ENCODE measurements at regions not wholly inside any gene's neighbourhood (a gene's known extent, or its start where the extent isn't known, plus 50 kb on each side); places are given as distances from the start of the nearest gene placed in this dataset.

- TF ChIP-seq EZH2 (IDR thresholded peaks at IDR 0.05; ENCODE audit: borderline replicate concordance, low read depth, low read length, poor library complexity, severe bottlenecking) (no peak), CTCF (conservative IDR thresholded peaks at IDR 0.05; ENCODE audit: low read depth, low read length) (no peak)
- H3K4me1 ChIP-seq (ENCODE audit: insufficient read depth, low read length, poor library complexity, severe bottlenecking): no peaks in the 10 kb centered on the region
- no peak overlapping the region for H3K4me3 ChIP-seq (ENCODE audit: low read depth, low read length, poor library complexity, severe bottlenecking)
- no TSS peak for BruUV-seq (replicated peaks)
- H3K36me3 ChIP-seq (ENCODE audit: insufficient read depth, low read length, poor library complexity, severe bottlenecking): no peaks in the 10 kb centered on the region
- POLR2A ChIA-PET (ENCODE audit: low non-redundant PET): no interaction called here
- DNase-seq (ENCODE audit: low spot score): no peak
- no peaks in the 10 kb centered on the region for H3K9me3 ChIP-seq (ENCODE audit: low read depth, low read length, poor library complexity, severe bottlenecking)
- no peak overlapping the region for H3K27ac ChIP-seq (ENCODE audit: low read depth, low read length, poor library complexity, severe bottlenecking)
- no peaks in the 10 kb centered on the region for H3K27me3 ChIP-seq (replicated peaks; ENCODE audit: insufficient read depth, low read depth, low read length, poor library complexity)
- CTCF ChIA-PET: no interaction called here
- intact Hi-C loops (cut with micrococcal nuclease; ENCODE audit: unreplicated experiment): no loop called here
These were observed 69.0 kb upstream of the ZNF536 start for GRCh38 chr19:30303131-30303654.

DNA sequence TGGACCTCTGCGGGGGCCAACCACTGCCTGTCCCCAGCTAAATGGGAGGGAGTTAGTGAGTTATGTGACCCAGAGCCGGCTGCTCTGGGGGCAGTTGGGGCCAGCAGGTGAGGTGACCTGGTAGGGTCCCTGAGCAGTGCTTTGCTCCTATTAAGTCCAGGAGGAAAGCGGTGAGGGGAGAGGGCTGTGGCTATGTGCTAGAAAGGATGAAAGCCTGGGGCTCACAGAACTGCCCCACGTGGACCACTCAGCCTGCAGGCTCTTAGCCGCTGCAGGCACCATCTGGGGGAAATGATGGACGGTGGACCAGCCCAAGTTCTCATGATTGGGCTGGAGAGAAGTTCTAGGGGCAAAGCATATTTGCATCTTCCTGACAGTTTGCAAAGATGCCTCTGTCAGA lies 67.6 kb upstream of the ZNF536 start:
- CTCF ChIA-PET: no interaction called here
- intact Hi-C loops (cut with micrococcal nuclease; ENCODE audit: unreplicated experiment): no loop called here
- TF ChIP-seq CTCF (conservative IDR thresholded peaks at IDR 0.05; ENCODE audit: low read depth, low read length): no peak
- TF ChIP-seq EZH2 (IDR thresholded peaks at IDR 0.05; ENCODE audit: borderline replicate concordance, low read depth, low read length, poor library complexity, severe bottlenecking): no peak
- Histone ChIP-seq H3K27ac (ENCODE audit: low read depth, low read length, poor library complexity, severe bottlenecking) (no peak overlapping the region), H3K4me3 (ENCODE audit: low read depth, low read length, poor library complexity, severe bottlenecking) (no peak overlapping the region), H3K4me1 (ENCODE audit: insufficient read depth, low read length, poor library complexity, severe bottlenecking) (no peaks in the 10 kb centered on the region), H3K27me3 (replicated peaks; ENCODE audit: insufficient read depth, low read depth, low read length, poor library complexity) (no peaks in the 10 kb centered on the region), H3K9me3 (ENCODE audit: low read depth, low read length, poor library complexity, severe bottlenecking) (no peaks in the 10 kb centered on the region), H3K36me3 (ENCODE audit: insufficient read depth, low read length, poor library complexity, severe bottlenecking) (no peaks in the 10 kb centered on the region)
- no TSS peak for BruUV-seq (replicated peaks)
- POLR2A ChIA-PET (ENCODE audit: low non-redundant PET): no interaction called here
- no peak for DNase-seq (ENCODE audit: low spot score)

DNA sequence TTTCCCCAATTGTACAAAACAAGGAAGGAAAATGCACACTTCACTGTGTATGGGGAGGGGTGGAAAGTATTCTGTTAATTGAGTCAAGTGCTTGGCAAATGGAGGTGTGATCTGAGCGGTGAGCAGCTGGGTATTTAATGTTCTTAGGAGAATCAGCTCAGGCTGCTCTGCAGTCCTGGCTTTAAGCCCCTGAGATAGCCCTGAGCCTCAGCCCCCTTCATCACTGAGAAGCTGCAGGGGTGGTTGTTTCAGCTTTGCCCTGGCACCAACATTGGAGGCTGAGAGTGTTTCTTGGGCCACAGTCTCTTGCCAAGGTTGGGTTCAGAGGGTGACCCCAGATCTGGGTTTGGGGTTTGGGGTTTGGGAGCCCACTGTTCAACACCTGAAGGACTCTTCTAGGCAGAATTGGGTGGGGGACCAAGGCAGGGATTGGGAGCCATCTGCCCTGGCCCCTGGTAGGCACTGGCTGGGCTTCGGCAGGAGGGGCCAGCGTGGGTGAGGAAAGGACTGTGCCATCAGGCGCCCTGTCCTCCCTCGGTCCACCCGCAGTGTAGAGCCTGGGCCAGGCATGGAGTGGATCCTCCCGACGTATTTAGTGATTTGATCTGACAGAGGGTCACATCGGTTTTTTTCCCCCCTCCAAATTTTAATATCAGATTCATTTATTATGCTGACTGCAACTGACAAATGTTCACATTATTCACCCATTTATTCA lies 66.7 kb upstream of the ZNF536 start:
- no TSS peak for BruUV-seq (replicated peaks)
- intact Hi-C loops (cut with micrococcal nuclease; ENCODE audit: unreplicated experiment): no loop called here
- CTCF ChIA-PET: no interaction called here
- Histone ChIP-seq H3K27ac (ENCODE audit: low read depth, low read length, poor library complexity, severe bottlenecking) (no peak overlapping the region), H3K4me1 (ENCODE audit: insufficient read depth, low read length, poor library complexity, severe bottlenecking) (no peaks in the 10 kb centered on the region), H3K9me3 (ENCODE audit: low read depth, low read length, poor library complexity, severe bottlenecking) (no peaks in the 10 kb centered on the region), H3K4me3 (ENCODE audit: low read depth, low read length, poor library complexity, severe bottlenecking) (no peak overlapping the region), H3K36me3 (ENCODE audit: insufficient read depth, low read length, poor library complexity, severe bottlenecking) (no peaks in the 10 kb centered on the region), H3K27me3 (replicated peaks; ENCODE audit: insufficient read depth, low read depth, low read length, poor library complexity) (no peaks in the 10 kb centered on the region)
- POLR2A ChIA-PET (ENCODE audit: low non-redundant PET): no interaction called here
- DNase-seq (ENCODE audit: low spot score): no peak
- TF ChIP-seq CTCF (conservative IDR thresholded peaks at IDR 0.05; ENCODE audit: low read depth, low read length): no peak
- TF ChIP-seq EZH2 (IDR thresholded peaks at IDR 0.05; ENCODE audit: borderline replicate concordance, low read depth, low read length, poor library complexity, severe bottlenecking): no peak
